Panc1 (cell line): ENCODE measurements at regions not wholly inside any gene's neighbourhood (a gene's known extent, or its start where the extent isn't known, plus 50 kb on each side); places are given as distances from the start of the nearest gene placed in this dataset.
A peak's percentile ranks its signal among the peaks of the same experiment; 100 is the strongest.

Experiments used
- ATAC-seq: fragments of 200-7000 bp; cut with Tn5 transposase; 2 replicates; pipeline ENCODE4 v1.9.1; 2020; ENCODE audit warnings: mild to moderate bottlenecking, moderate library complexity
- BruUV-seq: library from RNA; stranded (reverse); fragments of 400-500 nt; replicated peaks from 2 replicates; lab custom pipeline; 2021; lab: Mats Ljungman, UMichigan
- CTCF ChIA-PET: fragments of 300-600 bp; sonication (Branson Sonifier 250); formaldehyde crosslinking; loops from one replicate; lab custom pipeline; 2022; ENCODE audit warnings: antibody characterized with exemption; lab: Charles Lee
- POLR2A ChIA-PET: fragments of 300-600 bp; sonication (Branson Sonifier 250); formaldehyde crosslinking; loops from one replicate; lab custom pipeline; 2022; ENCODE audit warnings: antibody characterized with exemption; lab: Charles Lee
- DNase-seq: peaks from one replicate; pipeline ENCODE4 v3.0.0-alpha.2; 2010; ENCODE audit warnings: low read depth, low spot score
- H3K27ac ChIP-seq: 2 replicates; pipeline ENCODE4 v1.5.1; 2011; ENCODE audit warnings: mild to moderate bottlenecking, low read length, inconsistent platforms
- H3K27me3 ChIP-seq: fragments of 200-500 bp; sonication (Bioruptor generic); 2 replicates; pipeline ENCODE4 v1.6.0; 2014; ENCODE audit warnings: low read length, inconsistent platforms; ENCODE audit not compliant: control insufficient read depth, insufficient read depth
- H3K36me3 ChIP-seq: fragments of 200-500 bp; sonication (Bioruptor generic); 2 replicates; pipeline ENCODE4 v1.5.1; 2014; ENCODE audit warnings: inconsistent platforms, mild to moderate bottlenecking, low read length, moderate library complexity; ENCODE audit not compliant: control insufficient read depth, insufficient read depth
- H3K4me1 ChIP-seq: 2 replicates; pipeline ENCODE4 v1.5.1; 2011; ENCODE audit warnings: inconsistent platforms, mild to moderate bottlenecking, low read length, moderate library complexity; ENCODE audit not compliant: control insufficient read depth, insufficient read depth
- H3K4me3 ChIP-seq, 2 experiments: 2 replicates each; pipeline ENCODE4 v1.5.1; 2011 to 2012; ENCODE audit warnings: low read depth in 2 of 2, low read length in 2 of 2, mild to moderate bottlenecking in 2 of 2, inconsistent platforms in 1 of 2, moderate library complexity in 1 of 2
- H3K9me3 ChIP-seq: fragments of 200-500 bp; sonication (Bioruptor generic); 2 replicates; pipeline ENCODE4 v1.5.1; 2014; ENCODE audit warnings: low read depth, mild to moderate bottlenecking, inconsistent platforms, low read length, moderate library complexity; ENCODE audit not compliant: control insufficient read depth, insufficient read depth
- CTCF ChIP-seq: fragments of 450-650 bp; IDR thresholded peaks from 2 replicates; pipeline ENCODE4 v1.5.1; 2017; ENCODE audit warnings: mild to moderate bottlenecking
- POLR2AphosphoS5 ChIP-seq: IDR thresholded peaks from 2 replicates; pipeline ENCODE4 v1.6.1; 2012; ENCODE audit warnings: mild to moderate bottlenecking, low read depth, low read length, moderate library complexity
- SIN3A ChIP-seq: IDR thresholded peaks from 2 replicates; pipeline ENCODE4 v1.6.1; 2012; ENCODE audit warnings: low read depth, mild to moderate bottlenecking, low read length, moderate library complexity, borderline replicate concordance; ENCODE audit not compliant: insufficient read depth
- TCF7L2 ChIP-seq: IDR thresholded peaks from 2 replicates; pipeline ENCODE4 v1.6.1; 2011; ENCODE audit warnings: mild to moderate bottlenecking, low read depth, low read length, inconsistent platforms
- in situ Hi-C: cut with HindIII; loops from 2 replicates; pipeline ENCODE4 v1.10.0; 2016; ENCODE audit warnings: low sequenced_read_pairs, low pct_unique_long_range_greater_than_20kb
- intact Hi-C: fragments of 100-400 bp; cut with micrococcal nuclease; formaldehyde crosslinking; loops from one replicate; pipeline ENCODE4 v1.10.0; 2022; ENCODE audit not compliant: unreplicated experiment
- TF ChIP-seq, protein P1 (sequence below), 2 experiments: IDR thresholded peaks; 2 replicates each; pipeline ENCODE4 v1.6.1; 2011 to 2012; ENCODE audit warnings: low read depth in 2 of 2, control low read depth in 1 of 2, low read length in 1 of 2, mild to moderate bottlenecking in 1 of 2, moderate library complexity in 1 of 2; ENCODE audit not compliant: insufficient read depth in 1 of 2

GRCh38 chrX:125203365-125203736 lies 116.3 kb upstream of the TEX13C start:
- CTCF ChIA-PET, result no interaction called here
- Histone ChIP-seq H3K9me3 (no peaks in the 10 kb centered on the region), H3K4me3 (peak overlapping the region; percentile 29 to 51; a peak in 3 of 4 replicates), H3K4me1 (no peaks in the 10 kb centered on the region), H3K27me3 (peaks cover 22% of the 10 kb centered on the region), H3K27ac (no peak overlapping the region), H3K36me3 (no peaks in the 10 kb centered on the region)
- ATAC-seq (peak; percentile 54; the same call in 1 of the 2 replicates), DNase-seq (no peak)
- no TSS peak for BruUV-seq
- in situ Hi-C loops (no loop called here), intact Hi-C loops (no loop called here)
- POLR2A ChIA-PET, result no interaction called here
- TF ChIP-seq, protein P1, sequence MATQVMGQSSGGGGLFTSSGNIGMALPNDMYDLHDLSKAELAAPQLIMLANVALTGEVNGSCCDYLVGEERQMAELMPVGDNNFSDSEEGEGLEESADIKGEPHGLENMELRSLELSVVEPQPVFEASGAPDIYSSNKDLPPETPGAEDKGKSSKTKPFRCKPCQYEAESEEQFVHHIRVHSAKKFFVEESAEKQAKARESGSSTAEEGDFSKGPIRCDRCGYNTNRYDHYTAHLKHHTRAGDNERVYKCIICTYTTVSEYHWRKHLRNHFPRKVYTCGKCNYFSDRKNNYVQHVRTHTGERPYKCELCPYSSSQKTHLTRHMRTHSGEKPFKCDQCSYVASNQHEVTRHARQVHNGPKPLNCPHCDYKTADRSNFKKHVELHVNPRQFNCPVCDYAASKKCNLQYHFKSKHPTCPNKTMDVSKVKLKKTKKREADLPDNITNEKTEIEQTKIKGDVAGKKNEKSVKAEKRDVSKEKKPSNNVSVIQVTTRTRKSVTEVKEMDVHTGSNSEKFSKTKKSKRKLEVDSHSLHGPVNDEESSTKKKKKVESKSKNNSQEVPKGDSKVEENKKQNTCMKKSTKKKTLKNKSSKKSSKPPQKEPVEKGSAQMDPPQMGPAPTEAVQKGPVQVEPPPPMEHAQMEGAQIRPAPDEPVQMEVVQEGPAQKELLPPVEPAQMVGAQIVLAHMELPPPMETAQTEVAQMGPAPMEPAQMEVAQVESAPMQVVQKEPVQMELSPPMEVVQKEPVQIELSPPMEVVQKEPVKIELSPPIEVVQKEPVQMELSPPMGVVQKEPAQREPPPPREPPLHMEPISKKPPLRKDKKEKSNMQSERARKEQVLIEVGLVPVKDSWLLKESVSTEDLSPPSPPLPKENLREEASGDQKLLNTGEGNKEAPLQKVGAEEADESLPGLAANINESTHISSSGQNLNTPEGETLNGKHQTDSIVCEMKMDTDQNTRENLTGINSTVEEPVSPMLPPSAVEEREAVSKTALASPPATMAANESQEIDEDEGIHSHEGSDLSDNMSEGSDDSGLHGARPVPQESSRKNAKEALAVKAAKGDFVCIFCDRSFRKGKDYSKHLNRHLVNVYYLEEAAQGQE (IDR thresholded peaks at IDR 0.05; ENCODE audit: insufficient read depth in 1 of 2, low read depth in 2 of 2, low read length in 1 of 2), result no peak

- H3K4me1 ChIP-seq, result no peaks in the 10 kb centered on the region
- POLR2A ChIA-PET, result no interaction called here
- peaks cover 22% of the 10 kb centered on the region for H3K27me3 ChIP-seq
- H3K9me3 ChIP-seq, result no peaks in the 10 kb centered on the region
- in situ Hi-C loops (no loop called here), intact Hi-C loops (no loop called here)
- no peak overlapping the region for H3K27ac ChIP-seq
- H3K36me3 ChIP-seq, result no peaks in the 10 kb centered on the region
- DNase-seq (no peak), ATAC-seq (peak; percentile 61)
- TF ChIP-seq, protein P1 (IDR thresholded peaks at IDR 0.05; ENCODE audit: insufficient read depth in 1 of 2, low read depth in 2 of 2, low read length in 1 of 2), result no peak
- no peak for TF ChIP-seq SIN3A
- no peak for TF ChIP-seq CTCF
- TF ChIP-seq TCF7L2, result no peak
- TF ChIP-seq POLR2AphosphoS5, result no peak
- CTCF ChIA-PET, result no interaction called here
- BruUV-seq, result no TSS peak
- H3K4me3 ChIP-seq, result peak overlapping the region; percentile 29 to 51
These were observed 115.7 kb upstream of the TEX13C start for GRCh38 chrX:125203737-125204578.
